A549 (cell line): ENCODE measurements at regions not wholly inside any gene's neighbourhood (a gene's known extent, or its start where the extent isn't known, plus 50 kb on each side); places are given as distances from the start of the nearest gene placed in this dataset.

Experiments
- ATAC-seq, 2 experiments: fragments of 200-7000 bp in 1 of 2; fragments of >200 bp in 1 of 2; cut with Nextera tagmentation in 1 of 2; cut with Tn5 transposase in 1 of 2; 3 replicates each; pipeline versions ENCODE4 v1.8.0 to v1.9.1; 2018 to 2020; ENCODE audit warnings: mild to moderate bottlenecking in 1 of 2, moderate library complexity in 1 of 2
- CTCF ChIA-PET: fragments of 300-600 bp; sonication (Branson Sonifier 250); formaldehyde crosslinking; extraction: SDS; loops from one replicate; lab custom pipeline; 2021; ENCODE audit warnings: antibody characterized with exemption, inconsistent platforms; lab: Yijun Ruan, JAX
- POLR2A ChIA-PET: fragments of 350-600 bp; formaldehyde crosslinking; extraction: SDS; loops from one replicate; lab custom pipeline; 2021; ENCODE audit warnings: antibody characterized with exemption, inconsistent platforms; lab: Yijun Ruan, JAX
- DNase-seq, 2 experiments: peaks; one replicate each; pipeline versions ENCODE4 v3.0.0 to v3.0.0-alpha.2; 2011 to 2016; ENCODE audit warnings: low read depth in 1 of 2, low spot score in 1 of 2
- FAIRE-seq: peaks from 2 replicates; lab custom pipeline; 2011; peaks lifted over from hg19 to GRCh38; lab: Jason Lieb, UNC
- H3K27ac ChIP-seq, 2 experiments: fragments of >200 bp; sonication (Bioruptor Twin); formaldehyde crosslinking; 3 replicates each; pipeline ENCODE4 v1.5.1; 2016 to 2017
- H3K4me1 ChIP-seq: fragments of >200 bp; sonication (Bioruptor Twin); formaldehyde crosslinking; 3 replicates; pipeline ENCODE4 v1.6.1; 2016
- H3K4me2 ChIP-seq: fragments of >200 bp; sonication (Bioruptor Twin); formaldehyde crosslinking; 3 replicates; pipeline ENCODE4 v1.6.1; 2016
- H3K4me3 ChIP-seq: fragments of >200 bp; sonication (Bioruptor Twin); formaldehyde crosslinking; 3 replicates; pipeline ENCODE4 v1.5.1; 2016
- H3K9me3 ChIP-seq: fragments of >200 bp; sonication (Bioruptor Twin); formaldehyde crosslinking; 3 replicates; pipeline ENCODE4 v1.6.1; 2016
- BHLHE40 ChIP-seq: IDR thresholded peaks from 2 replicates; pipeline ENCODE4 v1.6.1; 2012; ENCODE audit warnings: low read depth, low read length, inconsistent platforms
- CBX2 ChIP-seq: fragments of 200-600 bp; sonication (generic); IDR thresholded peaks from 2 replicates; pipeline ENCODE4 v1.6.1; 2016; ENCODE audit warnings: low read depth, mild to moderate bottlenecking, borderline replicate concordance
- CBX8 ChIP-seq: fragments of 200-600 bp; sonication (generic); IDR thresholded peaks from 2 replicates; pipeline ENCODE4 v1.6.1; 2016
- CEBPB ChIP-seq, 2 experiments: fragments of >200 bp in 1 of 2; sonication (Bioruptor Twin) in 1 of 2; formaldehyde crosslinking in 1 of 2; IDR thresholded peaks; 2 replicates each; pipeline ENCODE4 v1.6.1; 2012 to 2016
- CHD4 ChIP-seq: fragments of 200-600 bp; sonication (generic); IDR thresholded peaks from 2 replicates; pipeline ENCODE4 v1.6.1; 2016; ENCODE audit warnings: antibody characterized with exemption, mild to moderate bottlenecking, borderline replicate concordance
- CTCF ChIP-seq: fragments of >200 bp; sonication (Bioruptor Twin); formaldehyde crosslinking; IDR thresholded peaks from 3 replicates; pipeline ENCODE4 v1.5.1; 2016
- EHF ChIP-seq: fragments of 250-450 bp; sonication (Bioruptor Pico); IDR thresholded peaks from 2 replicates; pipeline ENCODE4 v1.5.0; 2020; ENCODE audit warnings: mild to moderate bottlenecking
- EHMT2 ChIP-seq: fragments of 200-600 bp; sonication (generic); IDR thresholded peaks from 2 replicates; pipeline ENCODE4 v1.6.1; 2016; ENCODE audit warnings: antibody characterized with exemption, low read depth, mild to moderate bottlenecking, moderate library complexity
- GATA3 ChIP-seq: IDR thresholded peaks from 2 replicates; pipeline ENCODE4 v1.6.1; 2012; ENCODE audit warnings: borderline replicate concordance
- HDAC2 ChIP-seq: fragments of 200-600 bp; sonication (generic); IDR thresholded peaks from 2 replicates; pipeline ENCODE4 v1.6.1; 2016
- HES2 ChIP-seq: fragments of >200 bp; sonication (Bioruptor Twin); formaldehyde crosslinking; IDR thresholded peaks from 2 replicates; pipeline ENCODE4 v1.6.1; 2016
- HMGXB4 ChIP-seq: fragments of 250-450 bp; sonication (Bioruptor Pico); IDR thresholded peaks from 2 replicates; pipeline ENCODE4 v1.5.0; 2021; ENCODE audit warnings: mild to moderate bottlenecking, moderate library complexity, borderline replicate concordance
- HOXA7 ChIP-seq: fragments of 250-450 bp; sonication (Bioruptor Pico); IDR thresholded peaks from 2 replicates; pipeline ENCODE4 v1.5.0; 2020; ENCODE audit warnings: mild to moderate bottlenecking, moderate library complexity
- HOXB13 ChIP-seq: fragments of 250-450 bp; sonication (Bioruptor Pico); IDR thresholded peaks from 2 replicates; pipeline ENCODE4 v1.5.0; 2020; ENCODE audit warnings: low read depth, mild to moderate bottlenecking, moderate library complexity
- JUNB ChIP-seq: fragments of >200 bp; sonication (Bioruptor Twin); formaldehyde crosslinking; IDR thresholded peaks from 2 replicates; pipeline ENCODE4 v1.6.1; 2016
- MAFK ChIP-seq: fragments of 450-650 bp; IDR thresholded peaks from 2 replicates; pipeline ENCODE4 v1.6.1; 2014; ENCODE audit not compliant: partially characterized antibody
- MYC ChIP-seq: IDR thresholded peaks from 2 replicates; pipeline ENCODE4 v1.6.1; 2012; ENCODE audit warnings: mild to moderate bottlenecking, inconsistent platforms, low read length, improper control_type of control experiment, borderline replicate concordance
- NFE2L2 ChIP-seq: fragments of 150-350 bp; conservative IDR thresholded peaks from 2 replicates; pipeline ENCODE4 v1.6.1; 2014; ENCODE audit warnings: low read length
- NR3C1 ChIP-seq: fragments of >200 bp; sonication (Bioruptor Twin); formaldehyde crosslinking; IDR thresholded peaks from 3 replicates; pipeline ENCODE4 v1.6.1; 2017
- REST ChIP-seq: fragments of 200-600 bp; sonication (generic); IDR thresholded peaks from 2 replicates; pipeline ENCODE4 v1.6.1; 2016; ENCODE audit warnings: antibody characterized with exemption, mild to moderate bottlenecking, moderate library complexity
- SREBF2 ChIP-seq: fragments of 450-650 bp; IDR thresholded peaks from 2 replicates; pipeline ENCODE4 v1.6.1; 2014; ENCODE audit warnings: mild to moderate bottlenecking, moderate library complexity
- TFCP2L1 ChIP-seq: fragments of 250-450 bp; sonication (Bioruptor Pico); IDR thresholded peaks from 2 replicates; pipeline ENCODE4 v1.5.0; 2021; ENCODE audit warnings: mild to moderate bottlenecking
- ZFP36 ChIP-seq: fragments of 450-650 bp; IDR thresholded peaks from 2 replicates; pipeline ENCODE4 v1.6.1; 2014; ENCODE audit warnings: borderline replicate concordance; ENCODE audit not compliant: partially characterized antibody
- ZNF302 ChIP-seq: fragments of 250-450 bp; sonication (Bioruptor Pico); IDR thresholded peaks from 2 replicates; pipeline ENCODE4 v1.9.0; 2021; ENCODE audit warnings: inconsistent platforms, mild to moderate bottlenecking, moderate library complexity
- WGBS: methylation state at CpG from one replicate; pipeline ENCODE4 v1.1.6; 2017; ENCODE audit errors: missing lambda C conversion rate; 5-methylcytosine and 5-hydroxymethylcytosine counted together

- POLR2A ChIA-PET, result no interaction called here
- Histone ChIP-seq H3K4me3 (no peak overlapping the region), H3K27ac (no peak overlapping the region)
- no peak for TF ChIP-seq HDAC2
- TF ChIP-seq HOXB13 (CRISPR knock-in tag), result no peak
- no peak for TF ChIP-seq HOXA7
- TF ChIP-seq ZFP36, result no peak
- no peak for TF ChIP-seq CTCF
- TF ChIP-seq BHLHE40, result no peak
- no peak for TF ChIP-seq EHF
- TF ChIP-seq JUNB, result no peak
- TF ChIP-seq REST, result no peak
- TF ChIP-seq EHMT2, result no peak
- TF ChIP-seq NFE2L2, result no peak
- TF ChIP-seq CBX2, result no peak
- TF ChIP-seq HES2, result no peak
- no peak for TF ChIP-seq CEBPB (IDR thresholded peaks at IDR 0.05)
- no peak for TF ChIP-seq CBX8
- TF ChIP-seq TFCP2L1 (CRISPR knock-in tag), result no peak
- no peak for TF ChIP-seq ZNF302 (CRISPR knock-in tag)
- no peak for TF ChIP-seq MYC
- TF ChIP-seq NR3C1, result no peak
- no peak for TF ChIP-seq GATA3
- TF ChIP-seq, all 56 proteins: peak for 0
- CTCF ChIA-PET, result no interaction called here
- no peak for FAIRE-seq
- Histone ChIP-seq H3K4me2 (no peak overlapping the region), H3K9me3 (no peaks in the 10 kb centered on the region; the same call in 2 of the 3 replicates), H3K4me1 (peaks cover 4% of the 10 kb centered on the region)
- 57% methylated on average over 22 of the region's 22 CpGs for WGBS
- ATAC-seq, result no peak
- no peak for DNase-seq
These were observed 319.9 kb downstream of the BRD1 start for GRCh38 chr22:49507607-49508292.

GRCh38 chr22:49506010-49506400, 321.7 kb downstream of the BRD1 start:
- CTCF ChIA-PET, result no interaction called here
- ATAC-seq (no peak), DNase-seq (no peak), FAIRE-seq (no peak)
- Histone ChIP-seq H3K4me2 (no peak overlapping the region), H3K9me3 (no peaks in the 10 kb centered on the region; the same call in 2 of the 3 replicates), H3K4me3 (no peak overlapping the region), H3K4me1 (peaks cover 17% of the 10 kb centered on the region)
- WGBS, result 29% methylated on average over 5 of the region's 6 CpGs
- TF ChIP-seq MAFK (no peak), HOXA7 (no peak), SREBF2 (no peak), CHD4 (no peak), JUNB (no peak), HMGXB4 (CRISPR knock-in tag) (no peak)
- TF ChIP-seq, all 56 proteins: peak for 0
- H3K27ac ChIP-seq, result no peak overlapping the region
- POLR2A ChIA-PET, result no interaction called here
